Activated CD4-positive, alpha-beta T cell treated with anti-CD3 and anti-CD28 coated beads, Interleukin-2, amount 50 U/mL, for 24 hours (primary cell): ENCODE measurements at regions not wholly inside any gene's neighbourhood (a gene's known extent, or its start where the extent isn't known, plus 50 kb on each side); places are given as distances from the start of the nearest gene placed in this dataset.
"Not testable (repeated sequence)": the region's sequence is repeated elsewhere in the genome, so short reads cannot be mapped to it uniquely, and the experiment has no call there.

Experiments
- DNase-seq, 2 donors: peaks; one replicate each; pipeline ENCODE4 v3.0.0-alpha.2; 2020; ENCODE audit warnings: low read depth in 1 of 2, low spot score in 1 of 2

GRCh38 chr5:101662263-101662662 lies 633.8 kb downstream of the SLCO4C1 start:
- no peak for DNase-seq

- no peak for DNase-seq
Measured at GRCh38 chr5:101658433-101658832, 637.7 kb downstream of the SLCO4C1 start.

- no peak for DNase-seq
Measured at GRCh38 chr5:101653996-101654395, 642.1 kb downstream of the SLCO4C1 start.

GRCh38 chr5:101647861-101648260 lies 648.2 kb downstream of the SLCO4C1 start:
- no peak for DNase-seq

- DNase-seq = no peak
Measured at GRCh38 chr5:101643794-101644193, 652.3 kb downstream of the SLCO4C1 start.

GRCh38 chr5:101637599-101637998 lies 658.5 kb downstream of the SLCO4C1 start:
- DNase-seq = no peak

GRCh38 chr5:101627770-101628169 lies 668.3 kb downstream of the SLCO4C1 start:
- not testable (repeated sequence) for DNase-seq

- no peak for DNase-seq
Measured at GRCh38 chr5:101626572-101626971, 669.5 kb downstream of the SLCO4C1 start.

- no peak for DNase-seq
Measured at GRCh38 chr5:101611039-101611438, 685.0 kb downstream of the SLCO4C1 start.

GRCh38 chr5:101608322-101608721 lies 687.8 kb downstream of the SLCO4C1 start:
- DNase-seq = no peak

- DNase-seq = no peak
Measured at GRCh38 chr5:101605700-101606099, 690.4 kb downstream of the SLCO4C1 start.

GRCh38 chr5:101600614-101601013 lies 695.5 kb downstream of the SLCO4C1 start:
- no peak for DNase-seq

GRCh38 chr5:101590384-101590783 lies 687.3 kb upstream of the ST8SIA4 start:
- no peak for DNase-seq

- DNase-seq = no peak
Measured at GRCh38 chr5:101585366-101585765, 682.3 kb upstream of the ST8SIA4 start.

GRCh38 chr5:101580591-101580990 lies 677.5 kb upstream of the ST8SIA4 start:
- no peak for DNase-seq

GRCh38 chr5:101574017-101574416 lies 670.9 kb upstream of the ST8SIA4 start:
- no peak for DNase-seq

GRCh38 chr5:101561018-101561417 lies 657.9 kb upstream of the ST8SIA4 start:
- no peak for DNase-seq

- DNase-seq = no peak
Measured at GRCh38 chr5:101543780-101544179, 640.7 kb upstream of the ST8SIA4 start.

- DNase-seq = no peak
Measured at GRCh38 chr5:101539315-101539714, 636.2 kb upstream of the ST8SIA4 start.

- DNase-seq = no peak
Measured at GRCh38 chr5:101535626-101536025, 632.5 kb upstream of the ST8SIA4 start.

- DNase-seq = no peak
Measured at GRCh38 chr5:101534491-101535110, 631.5 kb upstream of the ST8SIA4 start.

GRCh38 chr5:101532430-101532829 lies 629.3 kb upstream of the ST8SIA4 start:
- DNase-seq = no peak

GRCh38 chr5:101531026-101531425 lies 627.9 kb upstream of the ST8SIA4 start:
- no peak for DNase-seq

- DNase-seq = not testable (repeated sequence)
Measured at GRCh38 chr5:101529094-101529493, 626.0 kb upstream of the ST8SIA4 start.
